Esophagus squamous epithelium (tissue), 4 donors: ENCODE measurements at regions not wholly inside any gene's neighbourhood (a gene's known extent, or its start where the extent isn't known, plus 50 kb on each side); places are given as distances from the start of the nearest gene placed in this dataset.

Source experiments
- CTCF ChIP-seq, 6 experiments: fragments of 450-650 bp in 4 of 6; fragments of 200-600 bp in 2 of 6; sonication (generic) in 2 of 6; IDR thresholded peaks; one replicate each; pipeline ENCODE4 v1.5.1; 2016 to 2019; ENCODE audit warnings: antibody characterized with exemption in 6 of 6, mild to moderate bottlenecking in 4 of 6, moderate library complexity in 4 of 6
- POLR2A ChIP-seq, 4 donors: fragments of 450-650 bp; IDR thresholded peaks; one replicate each; pipeline ENCODE4 v1.6.1; 2017; ENCODE audit warnings: antibody characterized with exemption in 4 of 4, mild to moderate bottlenecking in 4 of 4, moderate library complexity in 3 of 4

- TF ChIP-seq POLR2A (IDR thresholded peaks at IDR 0.05) (no peak), CTCF (IDR thresholded peaks at IDR 0.05) (no peak)
These were observed 260.5 kb downstream of the PTBP2 start for GRCh38 chr1:96982118-96982517.
